Activated CD8-positive, alpha-beta memory T cell treated with anti-CD3 and anti-CD28 coated beads, Interleukin-2, amount 10 ng/mL, durations not matched to agents 7 days and 5 days (primary cell): ENCODE measurements at regions not wholly inside any gene's neighbourhood (a gene's known extent, or its start where the extent isn't known, plus 50 kb on each side); places are given as distances from the start of the nearest gene placed in this dataset.

Source experiments
- ATAC-seq: fragments of 150-1000 bp; cut with Tn5 transposase; one replicate; pipeline ENCODE4 v1.10.0; 2021; ENCODE audit warnings: moderate library complexity
- CTCF ChIA-PET: fragments of 350-600 bp; sonication (Branson Sonifier 250); formaldehyde crosslinking; loops from one replicate; lab custom pipeline; 2021; ENCODE audit warnings: antibody characterized with exemption; lab: Charles Lee
- DNase-seq: peaks from one replicate; pipeline ENCODE4 v3.0.0-alpha.2; 2020
- H3K27ac Mint-ChIP-seq: one replicate; pipeline ENCODE4 v1.8.0; 2021; ENCODE audit warnings: mild to moderate bottlenecking, mixed read lengths
- H3K27me3 Mint-ChIP-seq: one replicate; pipeline ENCODE4 v1.8.0; 2021; ENCODE audit warnings: mixed read lengths
- H3K36me3 Mint-ChIP-seq: one replicate; pipeline ENCODE4 v1.8.0; 2021; ENCODE audit warnings: mild to moderate bottlenecking, mixed read lengths
- H3K4me1 Mint-ChIP-seq: one replicate; pipeline ENCODE4 v1.8.0; 2021; ENCODE audit warnings: mixed read lengths
- H3K4me3 Mint-ChIP-seq: one replicate; pipeline ENCODE4 v1.8.0; 2021; ENCODE audit warnings: mild to moderate bottlenecking, moderate library complexity, mixed read lengths
- H3K9me3 Mint-ChIP-seq: one replicate; pipeline ENCODE4 v1.8.0; 2022; ENCODE audit warnings: low read depth, mixed read lengths

- peaks cover 2% of the 10 kb centered on the region for H3K4me1 Mint-ChIP-seq
- CTCF ChIA-PET: no interaction called here
- no peaks in the 10 kb centered on the region for H3K36me3 Mint-ChIP-seq
- H3K9me3 Mint-ChIP-seq: no peaks in the 10 kb centered on the region
- peaks cover 2% of the 10 kb centered on the region for H3K27me3 Mint-ChIP-seq
- no peak overlapping the region for H3K27ac Mint-ChIP-seq
- ATAC-seq (no peak), DNase-seq (no peak)
- no peak overlapping the region for H3K4me3 Mint-ChIP-seq
Measured at GRCh38 chr2:160550048-160550447, 56.4 kb upstream of the RBMS1 start.

DNA sequence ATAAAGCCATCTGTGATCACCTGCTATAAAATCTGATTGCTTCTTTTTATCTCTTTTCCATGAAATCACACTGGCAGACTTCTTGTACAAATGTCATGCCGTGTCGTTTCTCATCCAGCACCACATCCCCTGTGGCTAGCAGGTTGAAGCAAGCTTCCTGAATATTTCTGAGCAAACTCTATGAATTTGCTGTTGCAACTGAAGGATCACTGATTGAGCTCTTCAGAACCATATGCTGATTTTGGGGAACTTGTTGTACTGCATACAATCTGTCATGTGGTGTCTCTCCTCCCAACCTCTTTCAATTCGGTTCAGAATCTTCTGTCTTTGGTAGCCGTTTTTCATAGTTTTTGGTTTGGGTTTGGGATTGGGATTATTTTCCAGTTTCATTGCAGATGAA is 57.7 kb upstream of the RBMS1 start:
- CTCF ChIA-PET: no interaction called here
- Mint-ChIP-seq H3K27me3 (peaks cover 2% of the 10 kb centered on the region), H3K27ac (no peak overlapping the region), H3K36me3 (no peaks in the 10 kb centered on the region), H3K4me3 (no peak overlapping the region), H3K4me1 (peaks cover 2% of the 10 kb centered on the region), H3K9me3 (no peaks in the 10 kb centered on the region)
- ATAC-seq: no peak
- DNase-seq: no peak

DNA sequence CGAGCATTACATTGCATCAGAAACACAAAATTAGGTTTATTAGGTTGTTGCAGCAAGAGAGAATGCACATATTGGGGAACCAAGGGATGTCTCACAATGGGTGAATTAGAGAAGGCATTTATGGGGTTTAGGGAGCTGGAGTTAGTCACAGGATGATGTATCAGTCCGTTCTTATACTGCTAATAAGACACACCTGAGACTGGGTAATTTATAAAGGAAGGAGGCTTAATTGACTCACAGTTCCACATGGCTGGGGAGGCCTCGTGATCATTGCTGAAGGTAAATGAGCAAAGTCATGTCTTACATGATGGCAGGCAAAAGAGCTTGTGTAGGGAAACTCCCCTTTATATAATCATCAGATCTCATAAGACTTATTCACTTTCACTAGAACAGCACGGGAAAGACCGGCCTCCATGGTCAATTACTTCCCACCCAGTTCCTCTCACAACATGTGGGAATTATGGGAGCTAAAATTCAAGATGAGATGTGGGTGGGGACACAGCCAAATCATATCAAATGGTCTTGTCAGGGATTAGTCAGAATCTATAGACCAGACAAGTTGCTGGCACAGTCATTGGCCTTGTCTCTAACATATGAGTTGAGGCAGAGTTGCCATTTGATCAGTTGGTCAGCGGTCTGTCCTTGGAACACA is 61.9 kb upstream of the RBMS1 start:
- Mint-ChIP-seq H3K27me3 (peaks cover 5% of the 10 kb centered on the region), H3K36me3 (no peaks in the 10 kb centered on the region), H3K27ac (no peak overlapping the region), H3K4me3 (no peak overlapping the region), H3K9me3 (no peaks in the 10 kb centered on the region), H3K4me1 (peaks cover 2% of the 10 kb centered on the region)
- DNase-seq: no peak
- CTCF ChIA-PET: no interaction called here
- ATAC-seq: no peak

GRCh38 chr2:160557903-160558302 is 64.3 kb upstream of the RBMS1 start:
- no peaks in the 10 kb centered on the region for H3K9me3 Mint-ChIP-seq
- no peak overlapping the region for H3K27ac Mint-ChIP-seq
- no peaks in the 10 kb centered on the region for H3K36me3 Mint-ChIP-seq
- CTCF ChIA-PET: no interaction called here
- no peak for ATAC-seq
- no peak for DNase-seq
- peaks cover 3% of the 10 kb centered on the region for H3K27me3 Mint-ChIP-seq
- H3K4me3 Mint-ChIP-seq: no peak overlapping the region
- no peaks in the 10 kb centered on the region for H3K4me1 Mint-ChIP-seq

GRCh38 chr2:160558531-160558930 is 64.9 kb upstream of the RBMS1 start:
- Mint-ChIP-seq H3K4me1 (no peaks in the 10 kb centered on the region), H3K36me3 (no peaks in the 10 kb centered on the region), H3K9me3 (no peaks in the 10 kb centered on the region), H3K4me3 (no peak overlapping the region), H3K27ac (no peak overlapping the region), H3K27me3 (peaks cover 3% of the 10 kb centered on the region)
- DNase-seq (no peak), ATAC-seq (no peak)
- CTCF ChIA-PET: no interaction called here

- DNase-seq (no peak), ATAC-seq (no peak)
- CTCF ChIA-PET: interaction anchor here (0.7 kb wide), 1 partner anchor 130 kb away, joined by 3 read pairs; no protein-coding TSS in a partner anchor
- H3K36me3 Mint-ChIP-seq: no peaks in the 10 kb centered on the region
- no peak overlapping the region for H3K4me3 Mint-ChIP-seq
- H3K27ac Mint-ChIP-seq: no peak overlapping the region
- no peaks in the 10 kb centered on the region for H3K9me3 Mint-ChIP-seq
- no peaks in the 10 kb centered on the region for H3K4me1 Mint-ChIP-seq
- H3K27me3 Mint-ChIP-seq: peaks cover 3% of the 10 kb centered on the region
Measured at GRCh38 chr2:160561551-160562295, 68.1 kb upstream of the RBMS1 start.

- H3K27me3 Mint-ChIP-seq: no peaks in the 10 kb centered on the region
- no peak overlapping the region for H3K27ac Mint-ChIP-seq
- H3K4me3 Mint-ChIP-seq: no peak overlapping the region
- CTCF ChIA-PET: no interaction called here
- ATAC-seq (no peak), DNase-seq (no peak)
- no peaks in the 10 kb centered on the region for H3K4me1 Mint-ChIP-seq
- no peaks in the 10 kb centered on the region for H3K9me3 Mint-ChIP-seq
- no peaks in the 10 kb centered on the region for H3K36me3 Mint-ChIP-seq
Measured at GRCh38 chr2:160562730-160563129, 69.1 kb upstream of the RBMS1 start.

DNA sequence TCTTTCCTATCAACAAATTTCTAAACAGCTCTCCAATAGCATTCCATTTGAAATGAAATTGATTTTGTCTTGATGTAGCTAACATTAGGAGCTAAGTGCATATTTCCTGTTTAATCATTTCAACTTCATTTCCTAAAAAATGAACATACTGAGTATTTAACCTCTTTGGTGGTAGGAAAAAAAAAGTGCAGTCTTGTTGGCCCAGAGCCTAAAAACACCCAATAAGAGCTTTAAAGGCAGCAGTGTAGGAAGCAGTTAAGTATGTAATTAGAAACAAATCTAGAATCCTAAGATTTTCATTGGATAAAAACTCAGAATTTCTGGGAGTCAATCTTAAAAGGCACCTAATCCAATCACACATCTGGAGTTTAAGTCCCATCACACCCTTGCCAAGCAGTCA is 71.0 kb upstream of the RBMS1 start:
- DNase-seq (no peak), ATAC-seq (no peak)
- CTCF ChIA-PET: no interaction called here
- no peaks in the 10 kb centered on the region for H3K27me3 Mint-ChIP-seq
- no peaks in the 10 kb centered on the region for H3K36me3 Mint-ChIP-seq
- H3K4me1 Mint-ChIP-seq: no peaks in the 10 kb centered on the region
- no peak overlapping the region for H3K4me3 Mint-ChIP-seq
- no peaks in the 10 kb centered on the region for H3K9me3 Mint-ChIP-seq
- no peak overlapping the region for H3K27ac Mint-ChIP-seq

DNA sequence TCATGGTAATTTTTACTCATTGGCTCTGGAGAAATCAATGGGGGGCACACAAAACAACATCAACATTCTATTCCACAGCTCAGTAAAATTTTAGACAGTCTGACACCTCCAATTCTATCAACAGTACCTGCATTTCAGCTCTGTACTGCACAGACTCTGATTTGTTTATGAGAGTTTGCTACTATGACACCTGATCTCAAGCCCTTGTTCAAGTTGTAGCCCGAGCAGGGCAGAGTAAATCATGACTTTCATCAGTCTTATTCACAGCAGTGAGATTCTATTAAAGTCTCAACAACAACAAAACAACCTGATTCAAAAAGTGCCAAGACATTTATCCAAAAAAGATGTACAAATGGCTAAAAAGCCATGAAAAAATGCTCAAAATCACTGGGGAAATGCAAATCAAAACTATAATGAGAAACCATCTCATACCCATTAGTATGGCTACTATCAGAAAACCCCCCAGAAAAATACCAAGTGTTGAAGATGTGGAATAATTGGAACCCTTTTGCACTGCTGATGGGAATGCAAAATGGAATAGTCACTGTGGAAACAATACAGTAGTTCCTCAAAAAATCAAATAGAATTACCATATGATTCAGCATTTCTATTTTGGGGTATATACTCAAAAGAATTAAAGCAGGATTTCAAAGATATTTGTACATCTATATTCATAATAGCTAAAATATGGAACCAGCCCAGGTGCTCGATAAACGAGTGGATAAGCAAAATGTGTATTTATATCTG is 71.7 kb upstream of the RBMS1 start:
- H3K4me3 Mint-ChIP-seq: no peak overlapping the region
- H3K27ac Mint-ChIP-seq: no peak overlapping the region
- no peaks in the 10 kb centered on the region for H3K4me1 Mint-ChIP-seq
- no peaks in the 10 kb centered on the region for H3K36me3 Mint-ChIP-seq
- H3K27me3 Mint-ChIP-seq: no peaks in the 10 kb centered on the region
- no peak for DNase-seq
- CTCF ChIA-PET: no interaction called here
- H3K9me3 Mint-ChIP-seq: no peaks in the 10 kb centered on the region
- no peak for ATAC-seq

DNA sequence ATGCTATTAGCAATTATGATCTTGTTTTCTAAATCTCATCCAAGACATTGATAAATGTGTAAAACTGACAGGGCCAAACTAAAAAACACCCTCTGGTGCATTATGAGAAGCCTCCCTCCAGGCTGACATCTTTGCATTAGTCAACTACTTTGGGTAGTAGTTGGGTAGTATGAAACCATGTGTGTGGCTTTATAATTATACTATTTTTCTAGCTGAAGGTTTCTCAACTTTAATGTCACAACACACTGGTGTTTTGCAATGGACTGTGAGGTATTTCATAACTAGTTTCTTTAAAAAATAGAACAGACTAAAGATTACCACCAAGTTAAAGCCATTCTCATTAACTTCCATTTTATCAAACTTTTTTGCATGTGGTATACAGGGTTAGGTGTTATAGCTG is 73.1 kb upstream of the RBMS1 start:
- Mint-ChIP-seq H3K27me3 (no peaks in the 10 kb centered on the region), H3K9me3 (no peaks in the 10 kb centered on the region), H3K36me3 (no peaks in the 10 kb centered on the region), H3K4me3 (no peak overlapping the region), H3K27ac (no peak overlapping the region), H3K4me1 (no peaks in the 10 kb centered on the region)
- DNase-seq (no peak), ATAC-seq (no peak)
- CTCF ChIA-PET: no interaction called here

- Mint-ChIP-seq H3K9me3 (peaks cover 3% of the 10 kb centered on the region), H3K27me3 (no peaks in the 10 kb centered on the region), H3K27ac (no peak overlapping the region), H3K4me3 (no peak overlapping the region), H3K4me1 (no peaks in the 10 kb centered on the region), H3K36me3 (no peaks in the 10 kb centered on the region)
- ATAC-seq (no peak), DNase-seq (no peak)
- CTCF ChIA-PET: no interaction called here
Measured at GRCh38 chr2:160568856-160569255, 75.2 kb upstream of the RBMS1 start.

- H3K4me3 Mint-ChIP-seq: no peak overlapping the region
- no peaks in the 10 kb centered on the region for H3K36me3 Mint-ChIP-seq
- H3K27ac Mint-ChIP-seq: no peak overlapping the region
- no peak for ATAC-seq
- no peaks in the 10 kb centered on the region for H3K4me1 Mint-ChIP-seq
- CTCF ChIA-PET: no interaction called here
- no peaks in the 10 kb centered on the region for H3K27me3 Mint-ChIP-seq
- peaks cover 3% of the 10 kb centered on the region for H3K9me3 Mint-ChIP-seq
- no peak for DNase-seq
Measured at GRCh38 chr2:160570376-160570775, 76.8 kb upstream of the RBMS1 start.

- H3K36me3 Mint-ChIP-seq: no peaks in the 10 kb centered on the region
- H3K4me1 Mint-ChIP-seq: no peaks in the 10 kb centered on the region
- no peak for DNase-seq
- no peaks in the 10 kb centered on the region for H3K27me3 Mint-ChIP-seq
- H3K27ac Mint-ChIP-seq: no peak overlapping the region
- no peak overlapping the region for H3K4me3 Mint-ChIP-seq
- ATAC-seq: peak; percentile 16
- CTCF ChIA-PET: no interaction called here
- H3K9me3 Mint-ChIP-seq: peaks cover 3% of the 10 kb centered on the region
Measured at GRCh38 chr2:160574468-160575140, 81.0 kb upstream of the RBMS1 start.
